ENCODE measurements at regions not wholly inside any gene's neighbourhood (a gene's known extent, or its start where the extent isn't known, plus 50 kb on each side); places are given as distances from the start of the nearest gene placed in this dataset.

DNA sequence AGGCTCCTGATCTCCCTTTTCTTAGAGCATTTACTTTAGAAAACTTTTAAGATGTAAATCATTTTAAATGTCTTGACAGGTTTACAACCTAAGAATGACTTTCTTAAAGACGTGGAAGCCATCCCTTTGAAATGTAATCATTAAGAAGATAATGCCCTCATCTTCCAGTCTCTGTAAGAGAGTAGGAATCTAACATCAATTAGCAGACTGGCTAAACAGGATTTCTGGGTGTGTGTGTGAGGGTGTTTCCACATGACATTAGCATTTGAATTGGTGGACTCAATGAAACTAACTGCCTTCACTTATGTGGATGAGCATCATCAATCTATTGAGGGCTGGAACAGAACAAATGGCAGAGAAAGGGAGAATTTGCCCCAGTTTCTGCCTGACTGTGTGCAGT is 329.5 kb downstream of the RPL10L start:
- DNase-seq (ENCODE audit: low read depth in 4 of 4, low spot score in 3 of 4) = peak in 1 of 4 donors; percentile 16

- no peak for DNase-seq (ENCODE audit: low read depth in 4 of 4, low spot score in 3 of 4)
Observed at GRCh38 chr14:46306267-46306666, 345.3 kb downstream of the RPL10L start.

DNA sequence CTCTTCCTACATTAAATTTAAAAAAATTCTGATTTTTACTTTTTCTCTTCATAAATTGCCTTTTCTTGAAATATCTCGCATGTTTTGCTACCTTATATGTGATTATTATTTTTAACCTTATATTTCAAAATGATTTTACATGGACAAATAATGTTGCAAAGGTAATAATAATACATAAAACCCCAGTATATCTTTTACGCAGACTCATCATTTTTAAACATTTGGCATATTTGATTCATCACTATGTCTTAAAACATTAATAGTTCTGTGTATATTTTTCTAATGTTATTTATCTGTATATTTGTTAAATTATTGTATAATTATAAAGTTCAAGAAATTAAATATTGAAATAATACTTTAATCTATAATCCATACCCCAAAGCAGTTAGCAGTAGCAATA is 350.8 kb downstream of the RPL10L start:
- no peak for DNase-seq (ENCODE audit: low read depth in 4 of 4, low spot score in 3 of 4)

DNA sequence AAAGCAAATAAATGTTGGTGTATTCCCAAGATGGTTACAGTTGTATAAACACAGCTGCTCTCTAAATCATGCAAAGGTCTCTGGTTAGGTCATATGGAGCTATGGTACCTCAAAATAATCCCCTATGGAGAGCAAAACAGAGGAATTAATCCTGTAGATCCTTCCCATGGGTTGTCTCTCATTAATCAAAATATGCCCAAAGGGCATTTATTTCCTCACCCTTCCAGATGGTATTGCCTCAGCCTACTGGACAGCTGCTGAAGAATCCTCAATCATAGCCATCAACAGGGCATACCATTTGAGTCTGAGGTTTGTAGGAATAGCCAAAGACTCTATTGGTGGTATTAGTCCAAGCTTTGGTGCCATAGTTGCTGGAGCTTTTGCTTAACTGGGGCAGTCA is 360.9 kb downstream of the RPL10L start:
- no peak for DNase-seq (ENCODE audit: low read depth in 4 of 4, low spot score in 3 of 4)

DNA sequence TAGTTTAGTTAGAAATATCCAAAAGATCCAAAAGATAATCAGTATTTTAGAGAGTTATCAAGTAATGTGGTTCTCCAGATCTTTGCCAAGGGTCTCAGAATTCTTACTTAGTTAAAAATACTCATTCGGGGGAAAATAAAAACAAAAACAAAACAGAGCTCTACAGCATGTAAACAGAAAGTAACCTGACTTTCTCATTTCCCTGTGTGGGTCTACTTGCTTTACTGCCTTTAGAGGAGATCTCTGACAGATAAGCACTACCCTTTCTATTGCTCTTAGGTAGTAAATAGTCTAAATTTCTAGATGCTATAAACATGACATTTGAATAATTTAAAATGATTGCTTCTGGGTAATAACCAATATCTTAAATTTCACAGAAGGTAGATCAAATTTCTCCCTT is 371.8 kb downstream of the RPL10L start:
- no peak for DNase-seq (ENCODE audit: low read depth in 4 of 4, low spot score in 3 of 4)

DNA sequence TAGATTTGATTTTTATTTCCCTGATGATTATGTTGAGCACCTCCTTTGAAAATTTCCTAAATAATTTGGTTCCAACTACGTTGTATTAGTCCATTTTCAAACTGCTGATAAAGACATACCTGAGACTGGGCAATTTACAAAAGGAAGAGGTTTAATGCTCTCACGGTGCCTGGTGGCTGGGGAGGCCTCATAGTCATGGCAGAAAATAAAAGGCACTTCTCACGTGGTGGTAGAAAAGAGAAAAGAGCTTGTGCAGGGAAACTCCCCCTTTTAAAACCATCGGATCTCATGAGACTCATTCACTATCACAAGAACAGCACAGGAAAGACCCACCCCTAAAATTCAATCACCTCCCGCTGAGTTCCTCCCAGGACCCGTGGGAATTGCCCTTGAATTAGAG is 372.3 kb downstream of the RPL10L start:
- DNase-seq (ENCODE audit: low read depth in 4 of 4, low spot score in 3 of 4) = no peak

DNA sequence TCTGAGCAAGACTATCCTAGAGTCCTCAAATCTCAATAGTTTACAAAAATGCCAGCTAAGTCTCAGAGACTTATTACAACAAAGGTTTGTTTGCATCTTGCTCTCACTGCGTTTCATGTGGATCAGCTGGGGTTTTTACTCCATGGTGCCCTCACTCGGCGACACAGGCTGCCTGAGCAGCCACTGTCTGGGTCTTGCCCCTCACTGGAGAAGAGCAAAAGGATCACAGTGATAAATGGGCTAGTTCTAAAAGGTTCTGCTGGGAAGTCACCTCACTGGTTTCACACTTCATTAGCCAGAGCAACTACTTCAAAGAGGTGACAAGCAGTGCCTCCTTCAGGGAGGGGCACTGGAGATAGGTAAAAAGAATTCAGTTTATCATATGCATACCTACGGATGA is 392.0 kb downstream of the RPL10L start:
- no peak for DNase-seq (ENCODE audit: low read depth in 4 of 4, low spot score in 3 of 4)

- no peak for DNase-seq (ENCODE audit: low read depth in 4 of 4, low spot score in 3 of 4)
Observed at GRCh38 chr14:46256381-46256780, 395.2 kb downstream of the RPL10L start.

GRCh38 chr14:46250113-46250703 is 401.4 kb downstream of the RPL10L start:
- DNase-seq (ENCODE audit: low read depth in 4 of 4, low spot score in 3 of 4) = no peak

GRCh38 chr14:46248001-46248630 is 403.5 kb downstream of the RPL10L start:
- DNase-seq (ENCODE audit: low read depth in 4 of 4, low spot score in 3 of 4) = no peak

GRCh38 chr14:46245276-46245675 is 406.3 kb downstream of the RPL10L start:
- DNase-seq (ENCODE audit: low read depth in 4 of 4, low spot score in 3 of 4) = no peak

- DNase-seq (ENCODE audit: low read depth in 4 of 4, low spot score in 3 of 4) = no peak
Observed at GRCh38 chr14:46233786-46234185, 417.8 kb downstream of the RPL10L start.

DNA sequence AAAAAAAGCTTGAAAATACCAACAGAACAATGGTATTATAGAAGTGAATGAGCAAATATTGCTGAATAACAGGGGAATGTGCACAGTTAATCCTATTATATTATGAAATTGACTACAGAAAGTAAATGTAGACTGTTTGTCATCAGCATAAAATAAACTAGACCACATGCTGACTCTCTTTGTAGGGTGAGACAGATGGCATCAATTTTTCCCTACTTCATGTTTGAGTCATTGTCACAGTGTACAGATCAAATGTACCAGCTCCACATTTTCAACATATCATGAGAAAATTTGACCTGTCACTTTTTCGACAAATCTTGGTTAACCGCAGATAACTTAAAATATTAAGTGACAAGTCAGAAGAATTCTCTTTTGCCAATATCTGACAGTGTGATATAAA is 421.0 kb downstream of the RPL10L start:
- DNase-seq (ENCODE audit: low read depth in 4 of 4, low spot score in 3 of 4) = no peak

DNA sequence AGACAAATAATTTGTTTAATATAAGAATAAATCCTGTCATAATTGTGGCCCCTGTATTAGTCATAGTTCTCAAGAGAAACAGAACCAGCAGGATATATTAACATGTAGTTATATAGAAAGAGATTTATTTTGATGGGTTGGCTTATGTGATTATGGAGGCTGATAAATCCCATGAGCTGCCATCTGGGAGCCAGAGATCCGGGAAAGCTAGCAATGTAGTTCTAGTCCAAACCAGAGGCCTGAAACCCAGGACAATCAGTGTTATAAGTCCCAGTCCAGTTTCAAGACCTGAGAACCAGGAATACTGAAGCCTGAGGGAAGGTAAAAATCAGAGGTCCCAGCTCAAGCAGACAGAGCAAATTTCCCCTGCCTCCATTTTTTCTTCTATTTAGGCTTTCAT is 435.8 kb downstream of the RPL10L start:
- DNase-seq (ENCODE audit: low read depth in 4 of 4, low spot score in 3 of 4) = no peak

DNA sequence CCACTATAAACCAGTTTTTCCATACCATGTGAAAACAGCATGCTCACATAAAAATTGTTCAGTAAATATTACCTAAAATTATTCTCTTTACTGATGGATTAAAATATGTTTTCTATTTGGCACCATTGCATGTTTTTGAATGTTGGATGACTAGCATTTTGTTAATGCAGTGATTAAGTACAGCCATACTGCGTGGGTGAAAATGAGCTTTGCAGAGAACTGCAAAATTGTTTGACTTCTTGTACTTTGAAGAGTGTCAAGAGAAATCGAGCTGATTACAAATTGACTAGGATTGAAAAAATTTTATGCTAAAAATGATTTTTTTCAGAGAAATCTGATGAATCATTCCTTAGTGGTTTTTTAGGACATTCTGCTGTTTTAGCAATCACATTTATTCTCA is 452.9 kb downstream of the RPL10L start:
- DNase-seq (ENCODE audit: low read depth in 4 of 4, low spot score in 3 of 4) = no peak

GRCh38 chr14:46197856-46198255 is 453.7 kb downstream of the RPL10L start:
- no peak for DNase-seq (ENCODE audit: low read depth in 4 of 4, low spot score in 3 of 4)

All from left renal pelvis (tissue), 4 donors.